HEK293T (cell line): ENCODE measurements at regions not wholly inside any gene's neighbourhood (a gene's known extent, or its start where the extent isn't known, plus 50 kb on each side); places are given as distances from the start of the nearest gene placed in this dataset.

Source experiments
- ARNT ChIP-seq: fragments of 450-650 bp; IDR thresholded peaks from 2 replicates; pipeline ENCODE4 v1.6.1; 2017; ENCODE audit warnings: mild to moderate bottlenecking
- BHLHE40 ChIP-seq: fragments of 450-650 bp; IDR thresholded peaks from 2 replicates; pipeline ENCODE4 v1.6.1; 2016; ENCODE audit warnings: mild to moderate bottlenecking, moderate library complexity, borderline replicate concordance
- FOXK2 ChIP-seq: fragments of 450-650 bp; IDR thresholded peaks from 2 replicates; pipeline ENCODE4 v1.6.1; 2016; ENCODE audit warnings: mild to moderate bottlenecking
- HDGF ChIP-seq: fragments of 450-650 bp; IDR thresholded peaks from 2 replicates; pipeline ENCODE4 v1.6.1; 2017; ENCODE audit warnings: antibody characterized with exemption, borderline replicate concordance
- PKNOX1 ChIP-seq: fragments of 450-650 bp; IDR thresholded peaks from 2 replicates; pipeline ENCODE4 v1.6.1; 2016
- SP1 ChIP-seq: fragments of 450-650 bp; IDR thresholded peaks from 2 replicates; pipeline ENCODE4 v1.6.1; 2017
- SUZ12 ChIP-seq: fragments of 450-650 bp; IDR thresholded peaks from 2 replicates; pipeline ENCODE4 v1.6.1; 2016; ENCODE audit warnings: mild to moderate bottlenecking
- TARDBP ChIP-seq: fragments of 450-650 bp; IDR thresholded peaks from 2 replicates; pipeline ENCODE4 v1.6.1; 2016

- TF ChIP-seq ARNT (no peak), HDGF (no peak), PKNOX1 (no peak), SUZ12 (no peak), FOXK2 (no peak), TARDBP (no peak), BHLHE40 (no peak), SP1 (no peak)
Measured at GRCh38 chr18:64311859-64312258, 163.0 kb upstream of the LINC00305 start.
